SH-SY5Y (cell line): ENCODE measurements at regions not wholly inside any gene's neighbourhood (a gene's known extent, or its start where the extent isn't known, plus 50 kb on each side); places are given as distances from the start of the nearest gene placed in this dataset.

ENCODE experiments used
- GATA2 ChIP-seq: IDR thresholded peaks from 2 replicates; pipeline ENCODE4 v1.6.1; 2011; ENCODE audit warnings: mild to moderate bottlenecking, low read depth, low read length
- GATA3 ChIP-seq: IDR thresholded peaks from 2 replicates; pipeline ENCODE4 v1.6.1; 2011; ENCODE audit warnings: low read depth, mild to moderate bottlenecking, low read length, moderate library complexity

- TF ChIP-seq GATA2 (no peak), GATA3 (no peak)
These were observed 176.3 kb upstream of the ZNF32 start for GRCh38 chr10:43824934-43825333.
